Esophagus muscularis mucosa (tissue), 4 donors: ENCODE measurements at regions not wholly inside any gene's neighbourhood (a gene's known extent, or its start where the extent isn't known, plus 50 kb on each side); places are given as distances from the start of the nearest gene placed in this dataset.

Experiments
- DNase-seq: peaks from one replicate; pipeline ENCODE4 v3.0.0-alpha.2; 2017; ENCODE audit errors: extremely low spot score
- H3K27ac ChIP-seq, 4 donors: fragments of 200-600 bp; sonication (generic); replicated peaks in 1 of 4; 1 replicate in 3 of 4; 2 replicates in 1 of 4; pipeline ENCODE4 v1.5.1; 2016 to 2019; ENCODE audit warnings: mild to moderate bottlenecking in 1 of 4
- H3K27me3 ChIP-seq, 4 donors: fragments of 200-600 bp; sonication (generic); one replicate each; pipeline versions ENCODE4 v1.5.1 to v1.6.0; 2016 to 2019
- H3K36me3 ChIP-seq, 4 donors: fragments of 200-600 bp; sonication (generic); one replicate each; pipeline ENCODE4 v1.5.1; 2016 to 2019
- H3K4me1 ChIP-seq, 4 donors: fragments of 200-600 bp; sonication (generic); one replicate each; pipeline ENCODE4 v1.5.1; 2016 to 2019
- H3K4me3 ChIP-seq, 4 donors: fragments of 200-600 bp; sonication (generic); 1 replicate in 2 of 4; 2 replicates in 2 of 4; pipeline ENCODE4 v1.5.1; 2016 to 2019; ENCODE audit warnings: mild to moderate bottlenecking in 4 of 4, moderate library complexity in 1 of 4
- H3K9me3 ChIP-seq, 4 donors: fragments of 200-600 bp; sonication (generic); 1 replicate in 3 of 4; 2 replicates in 1 of 4; pipeline ENCODE4 v1.5.1; 2016 to 2019
- CTCF ChIP-seq, 3 experiments: fragments of 200-600 bp in 2 of 3; fragments of 450-650 bp in 1 of 3; sonication (generic) in 2 of 3; IDR thresholded peaks; one replicate each; pipeline ENCODE4 v1.5.1; 2017 to 2019; ENCODE audit warnings: antibody characterized with exemption in 3 of 3, mild to moderate bottlenecking in 2 of 3, moderate library complexity in 1 of 3
- EP300 ChIP-seq: sonication (generic); formaldehyde crosslinking; IDR thresholded peaks from one replicate; pipeline ENCODE4 v1.6.1; 2017; ENCODE audit warnings: antibody characterized with exemption
- POLR2A ChIP-seq: fragments of 450-650 bp; IDR thresholded peaks from one replicate; pipeline ENCODE4 v1.6.1; 2017; ENCODE audit warnings: antibody characterized with exemption, moderate library complexity, mild to moderate bottlenecking, low read depth
- POLR2AphosphoS5 ChIP-seq, 2 donors: sonication (generic); formaldehyde crosslinking; IDR thresholded peaks; one replicate each; pipeline ENCODE4 v1.6.1; 2017; ENCODE audit warnings: antibody characterized with exemption in 2 of 2
- WGBS: methylation state at CpG from one replicate; pipeline ENCODE4 v1.1.5; 2018; 5-methylcytosine and 5-hydroxymethylcytosine counted together
- intact Hi-C: fragments of 100-400 bp; cut with DNase I; formaldehyde crosslinking; loops from one replicate; pipeline ENCODE4 v1.15.1; 2023

- Histone ChIP-seq H3K4me1 (no peaks in the 10 kb centered on the region), H3K4me3 (no peak overlapping the region), H3K27me3 (no peaks in the 10 kb centered on the region), H3K27ac (no peak overlapping the region), H3K9me3 (no peaks in the 10 kb centered on the region), H3K36me3 (no peaks in the 10 kb centered on the region)
- no peak for TF ChIP-seq POLR2A
- peak in 2 of 3 experiments; percentile 19 to 31 for TF ChIP-seq CTCF (IDR thresholded peaks at IDR 0.05)
- 79% methylated on average over 21 of the region's 21 CpGs for WGBS
- intact Hi-C loops = no loop called here
- DNase-seq = no peak
Measured at GRCh38 chr15:96462768-96463750, 132.6 kb downstream of the NR2F2 start.

- DNase-seq = no peak
- Histone ChIP-seq H3K9me3 (no peaks in the 10 kb centered on the region), H3K27me3 (peaks cover 0 to 7% (median 0%) of the 10 kb centered on the region in 4 donors), H3K36me3 (no peaks in the 10 kb centered on the region), H3K27ac (no peak overlapping the region), H3K4me3 (no peak overlapping the region), H3K4me1 (no peaks in the 10 kb centered on the region)
- intact Hi-C loops = no loop called here
- no peak for TF ChIP-seq POLR2AphosphoS5 (IDR thresholded peaks at IDR 0.05)
- no peak for TF ChIP-seq CTCF (IDR thresholded peaks at IDR 0.05)
- no peak for TF ChIP-seq POLR2A
- TF ChIP-seq EP300 = no peak
- WGBS = 80% methylated on average over 4 of the region's 4 CpGs
Measured at GRCh38 chr15:96466389-96466947, 136.0 kb downstream of the NR2F2 start.

GRCh38 chr15:96468036-96468435 is 137.5 kb downstream of the NR2F2 start:
- peaks cover 0 to 7% (median 0%) of the 10 kb centered on the region in 4 donors for H3K27me3 ChIP-seq
- no peaks in the 10 kb centered on the region for H3K36me3 ChIP-seq
- no peak overlapping the region for H3K27ac ChIP-seq
- intact Hi-C loops = no loop called here
- no peak for DNase-seq
- H3K4me3 ChIP-seq = no peak overlapping the region
- no peaks in the 10 kb centered on the region for H3K4me1 ChIP-seq
- WGBS = 85% methylated on average over 3 of the region's 3 CpGs
- no peaks in the 10 kb centered on the region for H3K9me3 ChIP-seq
- TF ChIP-seq POLR2A (no peak), CTCF (IDR thresholded peaks at IDR 0.05) (no peak), EP300 (no peak), POLR2AphosphoS5 (IDR thresholded peaks at IDR 0.05) (no peak)

- Histone ChIP-seq H3K36me3 (no peaks in the 10 kb centered on the region), H3K4me1 (no peaks in the 10 kb centered on the region), H3K4me3 (no peak overlapping the region), H3K27me3 (peaks cover 0 to 7% (median 0%) of the 10 kb centered on the region in 4 donors), H3K27ac (no peak overlapping the region), H3K9me3 (no peaks in the 10 kb centered on the region)
- no peak for DNase-seq
- WGBS = 65% methylated on average over 19 of the region's 19 CpGs
- TF ChIP-seq POLR2A (no peak), CTCF (IDR thresholded peaks at IDR 0.05) (no peak), POLR2AphosphoS5 (IDR thresholded peaks at IDR 0.05) (no peak), EP300 (no peak)
- intact Hi-C loops = no loop called here
Measured at GRCh38 chr15:96470681-96471310, 140.3 kb downstream of the NR2F2 start.
